ENCODE measurements at regions not wholly inside any gene's neighbourhood (a gene's known extent, or its start where the extent isn't known, plus 50 kb on each side); places are given as distances from the start of the nearest gene placed in this dataset.

DNA sequence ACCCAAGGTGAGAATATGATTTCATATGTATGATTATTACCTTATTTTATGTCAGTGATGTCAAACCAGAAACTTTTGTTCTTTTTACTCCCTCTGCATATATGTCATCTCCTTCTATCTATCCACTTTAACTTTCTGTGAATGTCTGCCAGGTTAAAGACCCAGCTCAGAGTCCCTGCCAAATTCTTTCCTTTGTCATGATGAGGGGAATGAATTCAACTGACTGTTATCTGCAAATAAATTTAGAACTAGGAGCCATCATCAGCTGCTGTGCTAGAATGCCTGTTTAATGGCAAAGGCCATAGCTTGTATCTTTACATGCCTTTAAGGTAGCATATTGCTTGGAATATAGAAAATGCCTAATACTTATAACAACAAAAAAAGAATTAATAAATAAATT is 815.6 kb upstream of the NEGR1 start:
- TF ChIP-seq POLR2A (IDR thresholded peaks at IDR 0.05) (no peak), POLR2AphosphoS5 (IDR thresholded peaks at IDR 0.05) (no peak), EP300 (IDR thresholded peaks at IDR 0.05) (no peak)
- TF ChIP-seq, protein P1, sequence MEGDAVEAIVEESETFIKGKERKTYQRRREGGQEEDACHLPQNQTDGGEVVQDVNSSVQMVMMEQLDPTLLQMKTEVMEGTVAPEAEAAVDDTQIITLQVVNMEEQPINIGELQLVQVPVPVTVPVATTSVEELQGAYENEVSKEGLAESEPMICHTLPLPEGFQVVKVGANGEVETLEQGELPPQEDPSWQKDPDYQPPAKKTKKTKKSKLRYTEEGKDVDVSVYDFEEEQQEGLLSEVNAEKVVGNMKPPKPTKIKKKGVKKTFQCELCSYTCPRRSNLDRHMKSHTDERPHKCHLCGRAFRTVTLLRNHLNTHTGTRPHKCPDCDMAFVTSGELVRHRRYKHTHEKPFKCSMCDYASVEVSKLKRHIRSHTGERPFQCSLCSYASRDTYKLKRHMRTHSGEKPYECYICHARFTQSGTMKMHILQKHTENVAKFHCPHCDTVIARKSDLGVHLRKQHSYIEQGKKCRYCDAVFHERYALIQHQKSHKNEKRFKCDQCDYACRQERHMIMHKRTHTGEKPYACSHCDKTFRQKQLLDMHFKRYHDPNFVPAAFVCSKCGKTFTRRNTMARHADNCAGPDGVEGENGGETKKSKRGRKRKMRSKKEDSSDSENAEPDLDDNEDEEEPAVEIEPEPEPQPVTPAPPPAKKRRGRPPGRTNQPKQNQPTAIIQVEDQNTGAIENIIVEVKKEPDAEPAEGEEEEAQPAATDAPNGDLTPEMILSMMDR (IDR thresholded peaks at IDR 0.05): no peak
